ENCODE measurements at regions not wholly inside any gene's neighbourhood (a gene's known extent, or its start where the extent isn't known, plus 50 kb on each side); places are given as distances from the start of the nearest gene placed in this dataset.
A peak's percentile ranks its signal among the peaks of the same experiment; 100 is the strongest.
"Not testable (repeated sequence)": the region's sequence is repeated elsewhere in the genome, so short reads cannot be mapped to it uniquely, and the experiment has no call there.

DNA sequence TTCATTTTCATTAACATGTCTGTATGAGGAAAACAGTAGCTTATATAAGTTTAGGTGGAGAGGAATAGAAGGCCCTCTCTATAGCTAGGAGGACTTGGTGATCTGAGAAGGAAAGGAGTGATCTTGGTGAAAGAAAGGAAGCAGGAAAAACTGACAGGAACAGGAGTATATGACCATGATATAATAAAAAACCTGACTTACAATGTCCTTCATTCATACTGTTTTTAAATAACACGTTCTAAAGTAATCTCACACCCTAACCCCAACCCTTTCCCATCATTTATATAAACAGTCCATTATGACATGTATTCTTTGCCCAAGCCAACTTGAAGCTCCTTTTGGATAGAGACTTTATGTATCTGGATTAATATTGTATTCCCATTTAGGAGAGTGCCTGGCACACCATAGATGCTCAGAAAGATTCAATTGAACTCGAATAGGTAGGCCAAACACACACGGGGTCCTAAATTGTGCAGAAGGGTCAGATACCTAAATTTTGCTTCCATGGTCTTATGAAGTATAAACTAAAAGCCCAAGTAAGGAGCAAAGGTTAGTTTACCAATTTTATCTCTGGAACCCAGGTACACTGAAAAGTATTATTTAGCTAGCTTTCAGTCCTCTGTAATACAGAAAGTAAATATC lies 75.9 kb downstream of the OR2B2 start:
- Histone ChIP-seq H3K4me3 (ENCODE audit: low read length) (peak overlapping the region; percentile 93), H3K9ac (ENCODE audit: low read depth, low read length) (peak overlapping the region; percentile 100), H3K4me1 (ENCODE audit: insufficient read depth, low read length) (peaks cover 16% of the 10 kb centered on the region), H3K36me3 (ENCODE audit: insufficient read depth, low read depth, low read length) (no peaks in the 10 kb centered on the region), H3K27ac (ENCODE audit: low read length) (peak overlapping the region; percentile 94), H3K27me3 (ENCODE audit: insufficient read depth, low read length) (no peaks in the 10 kb centered on the region), H3K9me3 (ENCODE audit: insufficient read depth, low read depth, low read length) (no peaks in the 10 kb centered on the region)

DNA sequence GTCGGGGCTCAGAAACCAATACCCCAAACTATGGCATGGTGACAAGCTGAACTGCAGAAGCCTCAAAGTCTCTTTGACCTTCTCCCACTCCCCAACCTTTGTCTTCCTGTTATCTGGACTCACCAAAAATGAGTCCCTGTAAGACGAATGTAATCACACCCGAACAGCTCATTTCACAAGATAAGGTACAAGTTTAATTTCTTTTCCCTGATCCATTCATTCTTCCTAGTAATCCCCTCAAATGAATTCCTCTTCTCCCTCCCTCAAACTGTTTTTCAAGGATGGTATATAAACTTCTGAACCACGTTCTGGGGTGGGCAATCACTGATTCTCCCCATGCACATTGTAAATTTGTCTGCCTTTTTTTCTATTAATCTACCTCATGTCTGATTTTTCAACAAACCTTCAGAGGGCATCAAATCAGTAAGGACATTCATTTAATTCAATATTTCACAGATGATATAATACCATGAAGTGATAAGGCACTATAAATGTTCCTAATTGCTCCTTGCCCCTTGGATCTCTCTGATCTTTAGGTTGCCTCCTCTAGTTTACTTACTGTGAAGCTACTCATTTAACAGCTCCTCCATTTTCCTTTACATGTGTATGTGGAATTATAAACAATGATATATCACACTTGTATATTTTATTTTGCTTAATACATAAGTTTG lies 77.2 kb downstream of the OR2B2 start:
- Histone ChIP-seq H3K4me1 (ENCODE audit: insufficient read depth, low read length) (peaks cover 16% of the 10 kb centered on the region), H3K36me3 (ENCODE audit: insufficient read depth, low read depth, low read length) (no peaks in the 10 kb centered on the region), H3K27ac (ENCODE audit: low read length) (peak overlapping the region; percentile 0), H3K9ac (ENCODE audit: low read depth, low read length) (peak overlapping the region; percentile 47; the same call in 1 of the 2 replicates), H3K9me3 (ENCODE audit: insufficient read depth, low read depth, low read length) (no peaks in the 10 kb centered on the region), H3K4me3 (ENCODE audit: low read length) (no peak overlapping the region; the same call in 1 of the 2 replicates), H3K27me3 (ENCODE audit: insufficient read depth, low read length) (no peaks in the 10 kb centered on the region)

DNA sequence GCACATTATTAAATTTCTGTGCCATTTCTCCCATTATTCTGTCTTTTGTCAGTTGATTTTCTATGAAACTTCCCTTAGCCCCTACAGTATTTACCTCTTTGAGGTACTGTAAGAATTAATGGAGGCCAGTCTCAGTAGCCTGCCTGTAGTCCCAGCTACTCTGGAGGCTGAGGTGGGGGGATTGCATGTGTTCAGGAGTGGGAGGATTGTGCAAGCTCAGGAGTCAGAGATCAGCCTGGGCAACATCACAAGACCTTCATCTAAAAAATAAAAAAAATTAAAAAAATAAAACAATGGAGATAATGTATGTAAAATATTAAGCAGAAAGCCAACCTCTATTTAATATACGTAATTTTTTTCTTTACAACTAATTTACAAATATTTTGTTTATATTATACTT lies 77.8 kb downstream of the OR2B2 start:
- Histone ChIP-seq H3K36me3 (ENCODE audit: insufficient read depth, low read depth, low read length) (no peaks in the 10 kb centered on the region), H3K9ac (ENCODE audit: low read depth, low read length) (no peak overlapping the region), H3K27me3 (ENCODE audit: insufficient read depth, low read length) (no peaks in the 10 kb centered on the region), H3K4me3 (ENCODE audit: low read length) (no peak overlapping the region), H3K9me3 (ENCODE audit: insufficient read depth, low read depth, low read length) (no peaks in the 10 kb centered on the region), H3K4me1 (ENCODE audit: insufficient read depth, low read length) (peaks cover 11% of the 10 kb centered on the region), H3K27ac (ENCODE audit: low read length) (peak overlapping the region; percentile 31)

DNA sequence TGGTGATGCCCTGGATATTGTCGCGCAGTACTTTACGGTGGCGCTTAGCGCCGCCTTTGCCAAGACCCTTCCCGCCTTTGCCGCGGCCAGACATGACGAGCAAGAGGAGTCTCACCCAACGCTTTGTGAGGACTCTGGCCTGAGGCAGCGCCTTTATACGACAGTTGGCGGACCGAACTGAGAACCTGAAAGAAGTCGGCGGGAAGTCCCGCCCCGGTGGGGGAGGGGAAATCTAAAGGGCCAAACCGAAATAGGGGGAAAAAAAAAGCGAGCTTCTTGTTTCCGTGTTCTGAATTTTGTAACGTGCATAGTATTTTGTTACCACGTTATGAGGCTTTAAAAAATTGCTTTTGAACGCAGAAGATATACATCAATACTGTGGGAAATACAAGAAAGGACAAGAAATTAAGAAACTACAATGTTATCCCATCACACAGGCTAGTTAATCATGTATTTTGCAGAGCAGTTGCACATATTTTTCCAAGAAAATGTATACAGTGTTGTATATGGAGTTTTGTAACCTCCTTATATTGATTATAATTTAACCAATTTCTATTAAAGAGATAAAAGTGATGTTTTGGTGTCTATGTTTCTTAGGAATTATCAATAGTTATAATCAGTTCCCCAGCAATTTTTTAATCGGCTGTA lies 80.6 kb downstream of the OR2B2 start:
- Histone ChIP-seq H3K4me3 (ENCODE audit: low read length) (peak overlapping the region; percentile 28; the same call in 1 of the 2 replicates), H3K9ac (ENCODE audit: low read depth, low read length) (peak overlapping the region; percentile 35; the same call in 1 of the 2 replicates)
- not testable (repeated sequence) for H3K27ac ChIP-seq (ENCODE audit: low read length)

DNA sequence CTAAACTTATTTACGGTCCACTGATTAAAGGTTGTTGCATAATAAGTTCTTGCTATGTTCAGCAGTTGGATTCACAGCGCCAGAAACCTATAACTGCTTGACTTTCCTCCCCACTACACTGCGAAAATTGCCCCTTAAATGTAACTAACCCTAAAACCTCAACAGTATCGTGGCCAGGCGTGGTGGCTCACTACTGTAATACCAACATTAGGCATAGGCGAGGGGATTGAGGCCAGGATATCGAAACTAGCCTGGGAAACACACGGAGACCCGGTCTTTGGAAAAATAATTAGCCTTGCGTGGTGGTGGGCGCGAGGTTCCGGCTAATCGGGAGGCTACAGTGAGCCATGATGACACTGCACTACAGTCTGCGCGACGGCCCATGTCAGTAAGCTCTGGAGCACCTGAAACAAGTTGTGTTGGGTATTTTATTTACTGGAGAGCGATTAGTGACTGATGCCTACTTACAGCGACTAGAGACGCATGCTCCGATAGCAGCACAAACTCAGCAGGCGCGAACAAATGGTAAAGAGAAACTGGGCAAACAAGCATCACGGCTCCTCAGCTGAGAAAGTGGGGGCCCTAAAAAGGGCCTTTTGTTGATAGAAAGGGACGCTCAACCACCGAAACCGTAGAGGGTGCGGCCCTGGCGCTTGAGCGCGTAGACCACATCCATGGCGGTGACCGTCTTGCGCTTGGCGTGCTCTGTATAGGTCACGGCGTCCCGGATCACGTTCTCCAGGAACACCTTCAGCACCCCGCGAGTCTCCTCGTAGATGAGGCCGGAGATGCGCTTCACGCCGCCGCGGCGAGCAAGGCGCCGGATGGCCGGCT lies 81.4 kb downstream of the OR2B2 start:
- peak overlapping the region; percentile 79 for H3K4me3 ChIP-seq (ENCODE audit: low read length)
- not testable (repeated sequence) for H3K9me3 ChIP-seq (ENCODE audit: insufficient read depth, low read depth, low read length); H3K27me3 ChIP-seq (ENCODE audit: insufficient read depth, low read length); H3K36me3 ChIP-seq (ENCODE audit: insufficient read depth, low read depth, low read length); H3K4me1 ChIP-seq (ENCODE audit: insufficient read depth, low read length)
- H3K9ac ChIP-seq (ENCODE audit: low read depth, low read length): peak overlapping the region; percentile 93
- H3K27ac ChIP-seq (ENCODE audit: low read length): peak overlapping the region; percentile 41

More for the DNA sequence above, 80.6 kb downstream of the OR2B2 start:
- peaks cover 10% of the 10 kb centered on the region; the same call in 1 of the 2 replicates for H3K4me1 ChIP-seq (ENCODE audit: insufficient read depth, low read length)
- H3K9me3 ChIP-seq (ENCODE audit: insufficient read depth, low read depth, low read length); H3K27me3 ChIP-seq (ENCODE audit: insufficient read depth, low read length); H3K36me3 ChIP-seq (ENCODE audit: insufficient read depth, low read depth, low read length): not testable (repeated sequence)

DNA sequence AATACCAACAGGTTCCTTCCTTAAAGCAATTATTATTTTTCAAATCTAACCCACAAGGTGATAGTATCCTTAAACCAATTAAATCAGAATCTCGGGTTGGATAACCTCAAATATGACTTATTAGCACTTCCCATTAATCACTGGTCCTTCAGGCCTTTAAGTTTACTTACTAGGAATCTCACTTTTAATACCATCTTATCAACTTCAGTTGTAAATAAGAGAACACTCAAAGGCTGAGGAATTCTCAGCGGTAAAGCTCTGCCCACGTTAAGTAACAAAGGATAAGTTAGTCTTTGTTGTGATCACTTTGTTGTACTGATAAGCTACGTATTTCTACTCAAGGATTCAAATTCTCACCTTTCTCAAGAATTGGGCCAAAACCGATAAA lies 82.0 kb downstream of the OR2B2 start:
- Histone ChIP-seq H3K36me3 (ENCODE audit: insufficient read depth, low read depth, low read length) (peaks cover 4% of the 10 kb centered on the region; the same call in 1 of the 2 replicates), H3K27ac (ENCODE audit: low read length) (peak overlapping the region; percentile 41), H3K4me3 (ENCODE audit: low read length) (peak overlapping the region; percentile 79), H3K27me3 (ENCODE audit: insufficient read depth, low read length) (no peaks in the 10 kb centered on the region), H3K4me1 (ENCODE audit: insufficient read depth, low read length) (peaks cover 4% of the 10 kb centered on the region; the same call in 1 of the 2 replicates), H3K9ac (ENCODE audit: low read depth, low read length) (peak overlapping the region; percentile 93), H3K9me3 (ENCODE audit: insufficient read depth, low read depth, low read length) (0 out of 2 replicates have a peak, but pooled peaks cover 5% of the 10 kb centered on the region)

DNA sequence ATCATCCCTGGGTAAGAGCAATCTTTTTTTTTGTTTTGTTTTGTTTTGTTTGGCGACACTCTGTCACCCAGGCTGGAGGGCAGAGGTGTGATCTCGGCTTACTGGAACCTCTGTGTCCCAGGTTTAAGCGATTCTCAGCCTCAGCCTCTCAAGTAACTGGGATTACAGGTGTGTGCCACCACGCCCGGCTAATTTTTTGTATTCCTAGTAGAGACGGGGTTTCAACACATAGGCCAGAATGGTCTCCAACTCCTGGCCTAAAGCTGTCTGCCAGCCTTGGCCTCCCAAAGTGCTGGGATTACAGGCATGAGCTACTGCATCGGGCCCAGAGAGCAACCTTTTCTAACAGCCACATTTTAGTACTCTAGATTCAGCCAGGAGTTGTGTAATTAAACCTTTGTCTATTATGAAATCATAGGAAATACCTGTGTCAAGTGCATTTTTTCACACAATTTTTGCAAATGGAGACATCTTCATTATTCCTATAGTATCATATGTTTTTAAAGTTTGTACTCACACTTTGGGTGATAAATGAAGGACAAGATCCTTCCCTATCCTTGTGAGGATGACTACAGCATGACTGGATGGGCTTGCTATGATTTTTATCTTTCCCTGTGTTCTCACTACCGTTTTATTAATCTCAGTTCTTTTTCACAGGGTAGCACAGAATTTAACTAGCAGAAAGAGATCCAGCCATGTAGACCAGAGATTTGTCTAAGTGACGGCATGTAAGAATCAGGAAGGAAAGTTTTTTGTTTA lies 82.6 kb downstream of the OR2B2 start:
- H3K27ac ChIP-seq (ENCODE audit: low read length): peak overlapping the region; percentile 41

DNA sequence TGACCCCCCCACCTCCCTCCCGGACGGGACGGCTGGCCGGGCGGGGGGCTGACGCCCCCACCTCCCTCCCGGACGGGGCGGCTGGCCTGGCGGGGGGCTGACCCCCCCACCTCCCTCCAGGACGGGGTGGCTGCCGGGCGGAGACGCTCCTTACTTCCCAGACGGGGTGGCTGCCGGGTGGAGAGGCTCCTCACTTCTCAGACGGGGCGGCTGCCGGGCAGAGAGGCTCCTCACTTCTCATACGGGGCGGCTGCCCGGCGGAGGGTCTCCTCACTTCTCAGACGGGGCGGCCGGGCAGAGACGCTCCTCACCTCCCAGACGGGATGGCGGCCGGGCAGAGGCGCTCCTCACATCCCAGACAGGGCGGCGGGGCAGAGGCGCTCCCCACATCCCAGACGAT lies 84.7 kb downstream of the OR2B2 start:
- not testable (repeated sequence) for H3K36me3 ChIP-seq (ENCODE audit: insufficient read depth, low read depth, low read length); H3K27me3 ChIP-seq (ENCODE audit: insufficient read depth, low read length); H3K9ac ChIP-seq (ENCODE audit: low read depth, low read length); H3K9me3 ChIP-seq (ENCODE audit: insufficient read depth, low read depth, low read length); H3K4me1 ChIP-seq (ENCODE audit: insufficient read depth, low read length); H3K27ac ChIP-seq (ENCODE audit: low read length); H3K4me3 ChIP-seq (ENCODE audit: low read length)

More for the DNA sequence above, 82.6 kb downstream of the OR2B2 start:
- Histone ChIP-seq H3K36me3 (ENCODE audit: insufficient read depth, low read depth, low read length) (peaks cover 4% of the 10 kb centered on the region; the same call in 1 of the 2 replicates), H3K27me3 (ENCODE audit: insufficient read depth, low read length) (no peaks in the 10 kb centered on the region), H3K9me3 (ENCODE audit: insufficient read depth, low read depth, low read length) (0 out of 2 replicates have a peak, but pooled peaks cover 5% of the 10 kb centered on the region), H3K4me3 (ENCODE audit: low read length) (peak overlapping the region; percentile 79), H3K4me1 (ENCODE audit: insufficient read depth, low read length) (no peaks in the 10 kb centered on the region; the same call in 1 of the 2 replicates), H3K9ac (ENCODE audit: low read depth, low read length) (peak overlapping the region; percentile 93)

DNA sequence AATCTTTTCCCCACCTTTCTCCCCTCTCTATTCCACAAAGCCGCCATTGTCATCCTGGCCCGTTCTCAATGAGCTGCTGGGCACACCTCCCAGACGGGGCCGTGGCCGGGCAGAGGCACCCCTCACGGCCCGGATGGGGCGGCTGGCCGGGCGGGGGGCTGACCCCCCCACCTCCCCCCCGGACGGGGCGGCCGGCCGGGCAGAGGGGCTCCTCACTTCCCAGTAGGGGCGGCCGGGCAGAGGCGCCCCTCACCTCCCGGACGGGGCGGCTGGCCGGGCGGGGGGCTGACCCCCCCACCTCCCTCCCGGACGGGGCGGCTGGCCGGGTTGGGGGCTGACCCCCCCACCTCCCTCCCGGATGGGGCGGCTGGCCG lies 85.6 kb downstream of the OR2B2 start:
- H3K27ac ChIP-seq (ENCODE audit: low read length); H3K9ac ChIP-seq (ENCODE audit: low read depth, low read length); H3K9me3 ChIP-seq (ENCODE audit: insufficient read depth, low read depth, low read length); H3K27me3 ChIP-seq (ENCODE audit: insufficient read depth, low read length); H3K4me1 ChIP-seq (ENCODE audit: insufficient read depth, low read length); H3K36me3 ChIP-seq (ENCODE audit: insufficient read depth, low read depth, low read length); H3K4me3 ChIP-seq (ENCODE audit: low read length): not testable (repeated sequence)

DNA sequence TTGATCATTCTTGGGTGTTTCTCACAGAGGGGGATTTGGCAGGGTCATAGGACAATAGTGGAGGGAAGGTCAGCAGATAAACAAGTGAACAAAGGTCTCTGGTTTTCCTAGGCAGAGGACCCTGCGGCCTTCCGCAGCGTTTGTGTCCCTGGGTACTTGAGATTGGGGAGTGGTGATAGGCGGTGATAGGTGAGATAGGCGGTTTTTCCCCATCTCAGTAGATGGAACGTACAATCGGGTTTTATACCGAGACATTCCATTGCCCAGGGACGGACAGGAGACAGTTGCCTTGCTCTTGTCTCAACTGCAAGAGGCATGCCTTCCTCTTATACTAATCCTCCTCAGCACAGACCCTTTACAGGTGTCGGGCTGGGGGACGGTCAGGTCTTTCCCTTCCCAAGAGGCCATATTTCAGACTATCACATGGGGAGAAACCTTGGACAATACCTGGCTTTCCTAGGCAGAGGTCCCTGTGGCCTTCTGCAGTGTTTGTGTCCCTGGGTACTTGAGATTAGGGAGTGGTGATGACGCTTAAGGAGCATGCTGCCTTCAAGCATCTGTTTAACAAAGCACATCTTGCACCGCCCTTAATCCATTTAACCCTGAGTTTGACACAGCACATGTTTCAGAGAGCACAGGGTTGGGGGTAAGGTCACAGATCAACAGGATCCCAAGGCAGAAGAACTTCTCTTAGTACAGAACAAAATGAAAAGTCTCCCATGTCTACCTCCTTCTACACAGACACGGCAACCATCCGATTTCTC lies 86.2 kb downstream of the OR2B2 start:
- H3K9ac ChIP-seq (ENCODE audit: low read depth, low read length); H3K4me1 ChIP-seq (ENCODE audit: insufficient read depth, low read length); H3K27ac ChIP-seq (ENCODE audit: low read length); H3K36me3 ChIP-seq (ENCODE audit: insufficient read depth, low read depth, low read length); H3K27me3 ChIP-seq (ENCODE audit: insufficient read depth, low read length); H3K9me3 ChIP-seq (ENCODE audit: insufficient read depth, low read depth, low read length): not testable (repeated sequence)
- H3K4me3 ChIP-seq (ENCODE audit: low read length): peak overlapping the region; percentile 85; the same call in 1 of the 2 replicates
